Hematopoietic multipotent progenitor cell treated with erythropoietin and hydrocortisone succinate and interleukin-3 and kit ligand, for 6 days (in vitro differentiated cells): ENCODE measurements at regions not wholly inside any gene's neighbourhood (a gene's known extent, or its start where the extent isn't known, plus 50 kb on each side); places are given as distances from the start of the nearest gene placed in this dataset.

Experiments
- DNase-seq: peaks from one replicate; pipeline ENCODE4 v3.0.0-alpha.2; 2015

DNA sequence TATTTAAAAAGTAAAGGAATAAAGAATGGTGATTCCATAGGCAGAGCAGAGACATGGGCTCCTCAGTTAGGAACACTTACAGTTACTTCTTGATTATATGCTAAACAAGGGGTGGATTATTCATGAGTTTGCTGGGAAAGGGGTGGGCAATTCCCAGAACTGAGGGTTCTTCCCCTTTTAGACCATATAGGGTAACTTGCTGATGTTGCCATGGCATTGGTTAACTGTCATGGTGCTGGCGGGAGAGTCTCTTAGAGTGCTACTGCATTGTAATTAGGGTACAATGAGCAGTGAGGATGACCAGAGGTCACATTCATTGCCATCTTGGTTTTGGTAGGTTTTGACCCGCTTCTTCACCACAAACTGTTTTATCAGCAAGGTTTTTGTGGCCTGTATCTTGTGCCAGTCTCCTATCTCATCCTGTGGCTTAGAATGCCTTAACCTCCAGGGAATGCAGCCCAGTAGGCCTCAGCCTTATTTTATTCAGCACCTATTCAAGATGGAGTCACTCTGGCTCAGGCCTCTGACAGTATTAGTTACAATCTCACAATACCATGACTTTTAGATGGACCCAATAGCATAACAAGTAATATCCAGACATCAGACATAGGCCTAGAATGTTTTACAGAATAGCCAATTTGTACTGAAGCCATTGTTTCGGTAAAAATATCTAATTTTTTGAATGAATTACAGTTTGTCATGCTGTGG, 106.8 kb downstream of the ZBTB18 start:
- DNase-seq, result peak; percentile 4

- no peak for DNase-seq
Observed at GRCh38 chr1:244159646-244160045, 108.6 kb downstream of the ZBTB18 start.

- peak; percentile 5 for DNase-seq
Observed at GRCh38 chr1:244160455-244161235, 109.6 kb downstream of the ZBTB18 start.

DNA sequence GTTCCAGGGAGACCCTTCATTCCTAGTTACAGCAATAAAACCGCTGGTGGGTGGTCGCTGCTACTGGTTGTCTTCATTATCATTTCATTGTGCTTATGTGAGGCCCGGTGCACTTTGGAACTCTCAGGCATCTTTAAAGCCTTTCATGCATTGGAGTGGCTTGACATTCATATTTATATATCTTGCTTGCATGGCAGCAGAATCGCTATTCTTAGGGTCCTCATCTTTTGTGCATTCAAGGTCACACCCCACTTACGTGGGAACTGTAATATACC, 110.1 kb downstream of the ZBTB18 start:
- no peak for DNase-seq

DNA sequence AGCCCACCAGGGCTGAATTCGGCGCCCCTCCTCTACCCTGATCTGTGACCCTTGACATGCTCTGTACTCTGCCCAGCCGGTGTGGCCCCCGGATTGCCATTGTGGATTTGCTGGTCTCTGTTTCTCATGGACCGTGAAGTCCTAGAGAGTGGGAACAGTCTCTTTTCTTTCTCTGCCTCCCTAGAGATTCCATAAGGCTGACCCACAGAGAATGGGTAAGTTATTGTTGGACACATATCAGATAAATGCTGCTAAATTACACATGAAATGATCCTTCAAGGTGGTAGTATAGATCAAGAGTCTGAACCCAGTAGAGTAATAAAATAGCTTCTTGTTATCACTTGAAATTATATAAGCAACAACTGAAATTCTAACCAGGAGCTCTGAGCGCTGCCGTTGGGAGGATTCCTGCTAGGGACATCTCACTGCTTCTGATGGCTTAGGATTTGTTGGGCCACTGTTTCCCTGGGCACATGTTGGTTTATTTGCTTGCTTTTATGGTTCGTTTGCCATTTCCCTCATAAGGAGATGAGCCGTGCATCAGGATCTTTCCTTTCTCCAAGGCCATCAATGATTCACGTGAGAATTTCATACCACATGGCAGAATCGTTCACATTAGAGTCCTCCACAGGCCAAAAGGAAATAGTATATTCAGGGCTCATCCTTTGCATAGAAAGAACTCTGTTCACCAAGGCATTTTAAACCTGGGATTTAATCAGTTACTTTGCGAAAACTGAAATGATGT, 111.9 kb downstream of the ZBTB18 start:
- DNase-seq, result no peak

DNA sequence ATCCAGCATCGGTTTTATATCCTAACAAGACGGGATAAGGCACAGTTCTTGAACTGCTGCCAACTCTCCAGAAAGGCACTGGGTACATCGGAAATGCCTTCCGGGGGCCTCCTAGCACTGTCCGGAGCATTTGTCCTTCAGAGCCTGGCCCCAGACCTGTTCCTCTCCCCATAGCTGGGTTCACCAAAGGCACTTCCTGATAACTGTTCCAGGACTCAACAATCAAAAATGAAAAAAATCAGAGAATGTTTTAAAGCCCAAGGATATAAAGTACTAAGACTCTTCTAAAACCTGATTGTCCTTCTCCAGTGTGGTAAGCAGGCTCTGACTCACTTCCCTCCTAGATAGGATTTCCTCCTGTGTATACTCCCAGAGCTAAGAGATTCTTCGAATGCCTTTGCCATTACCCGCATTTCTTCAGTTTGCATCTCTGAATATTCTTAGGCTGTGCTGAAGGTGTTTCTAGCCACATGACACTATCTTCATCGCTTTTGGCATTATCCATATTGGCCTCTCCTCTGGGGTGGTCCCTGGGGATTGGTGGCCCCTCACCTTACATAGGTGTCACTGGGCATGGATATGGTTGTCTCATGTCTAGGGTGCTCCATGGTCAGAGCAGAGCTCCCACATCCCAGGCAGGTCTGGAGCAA, 112.9 kb downstream of the ZBTB18 start:
- DNase-seq, result no peak

DNA sequence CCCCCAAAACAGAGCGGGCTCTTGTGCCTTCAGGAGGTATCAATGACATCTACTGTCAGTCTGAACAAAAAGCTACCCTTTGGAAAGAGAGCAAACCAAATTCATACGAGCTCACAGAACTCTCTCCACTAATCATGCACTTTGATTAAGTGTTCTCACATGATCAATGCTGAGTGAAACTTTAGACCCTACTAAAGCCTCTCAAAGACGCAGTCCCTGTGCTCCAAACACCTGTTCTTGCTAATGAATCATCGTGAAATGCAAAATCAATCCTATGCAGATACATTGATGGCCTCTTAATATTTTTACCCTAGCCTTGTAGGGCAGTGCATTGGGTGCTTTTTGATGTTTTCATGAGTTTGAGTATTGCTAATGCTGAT, 113.4 kb downstream of the ZBTB18 start:
- no peak for DNase-seq

DNA sequence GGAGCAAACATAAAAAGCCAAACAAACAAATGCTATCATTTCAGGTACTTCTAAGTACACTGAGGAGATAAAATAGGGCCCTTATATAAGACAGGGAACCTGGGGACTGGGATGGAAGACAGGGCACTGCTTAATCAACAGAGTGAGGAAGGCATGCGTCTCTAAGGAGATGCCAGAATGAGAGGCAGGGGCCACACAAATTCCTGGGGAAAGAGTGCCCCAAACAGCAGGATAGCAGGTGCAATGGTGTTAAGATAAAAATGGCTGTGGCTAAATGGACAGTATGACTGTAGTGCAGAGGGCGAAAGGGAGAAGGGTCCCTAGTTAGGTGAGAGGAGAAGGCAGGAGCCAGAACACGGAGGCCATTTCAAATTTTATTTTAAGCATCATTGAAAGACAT, 113.9 kb downstream of the ZBTB18 start:
- DNase-seq, result no peak

- no peak for DNase-seq
Observed at GRCh38 chr1:244165701-244166100, 114.6 kb downstream of the ZBTB18 start.

DNA sequence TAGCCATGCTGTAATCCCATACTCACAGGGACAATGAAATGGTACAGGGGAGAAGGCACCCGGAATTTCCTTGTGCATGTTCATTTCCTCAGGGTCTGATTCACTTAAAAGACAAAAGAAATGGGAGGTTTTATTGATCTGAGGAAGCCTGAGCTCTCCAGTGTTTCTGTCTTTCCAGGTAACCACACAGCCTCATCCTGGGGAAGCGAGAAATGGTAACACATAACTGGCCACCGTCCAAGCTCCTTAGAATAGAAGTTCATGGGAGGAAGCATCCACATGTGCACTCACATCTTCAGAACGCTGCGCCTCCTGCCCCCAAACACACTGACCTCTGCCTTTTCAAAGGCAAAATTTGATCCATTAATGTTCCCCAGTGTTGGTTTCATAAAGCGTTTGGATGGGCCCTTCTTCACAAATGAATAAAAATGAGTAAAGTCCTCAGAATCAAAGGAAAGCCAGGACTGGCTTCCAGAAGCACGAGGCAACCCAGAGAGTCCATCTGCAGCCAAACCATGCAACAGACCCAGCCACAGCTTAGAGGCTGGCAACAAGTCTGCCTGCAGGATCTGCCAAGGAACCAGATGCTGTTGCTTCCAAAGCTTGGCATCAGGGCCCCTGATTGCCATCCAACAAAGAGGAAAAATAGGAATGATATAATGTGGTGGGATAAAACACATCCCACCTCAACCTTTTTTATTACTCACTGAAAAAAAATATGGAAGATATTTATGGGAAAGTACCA, 120.3 kb downstream of the ZBTB18 start:
- DNase-seq, result no peak

DNA sequence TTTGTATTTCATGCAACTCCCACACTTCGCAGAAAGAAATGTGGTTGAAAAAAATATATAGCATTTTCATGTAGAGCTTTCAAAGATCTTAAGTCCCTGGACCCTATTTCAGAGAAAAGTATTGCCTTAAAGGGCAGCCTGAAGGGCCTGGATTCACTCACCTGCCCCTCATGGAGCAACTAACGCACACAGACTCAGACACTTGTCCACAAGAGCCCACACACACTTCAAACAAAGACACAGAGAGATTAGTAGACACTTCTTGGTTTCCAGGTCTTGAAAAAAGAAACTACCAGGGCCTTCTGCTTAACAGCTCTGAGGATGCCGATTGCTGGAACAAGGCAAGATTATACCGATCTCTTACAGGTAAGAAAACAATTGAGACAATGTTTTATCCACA, 122.2 kb downstream of the ZBTB18 start:
- no peak for DNase-seq

GRCh38 chr1:244173769-244174168, 122.7 kb downstream of the ZBTB18 start:
- no peak for DNase-seq

DNA sequence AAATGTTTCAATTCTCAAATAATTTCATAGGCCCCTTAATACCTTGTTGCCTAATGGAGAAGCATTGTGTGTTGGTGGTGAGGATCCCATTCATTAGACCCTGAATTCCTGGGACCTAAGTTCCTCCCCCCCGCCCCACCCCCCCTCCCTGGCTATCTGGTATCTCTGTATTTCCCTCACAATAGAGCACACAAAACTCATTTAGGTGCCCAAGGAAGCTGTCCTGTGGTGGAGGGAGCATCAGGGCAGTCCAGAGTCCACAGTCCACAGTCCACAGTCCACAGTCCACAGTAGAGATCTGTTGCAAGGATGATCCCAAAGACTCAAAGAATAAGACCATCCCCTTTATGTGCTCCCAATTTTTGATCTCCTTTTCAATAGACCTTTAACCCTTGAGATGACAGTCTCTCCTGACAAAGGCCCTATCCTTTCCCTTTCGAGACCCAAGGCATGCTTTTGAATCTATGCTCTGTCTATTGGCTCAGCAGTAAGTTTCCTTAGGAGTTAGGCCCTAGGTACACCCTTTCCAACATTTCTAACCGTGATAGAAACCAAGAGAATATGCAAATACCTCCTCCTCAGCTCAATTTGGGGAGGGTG, 123.9 kb downstream of the ZBTB18 start:
- no peak for DNase-seq

DNA sequence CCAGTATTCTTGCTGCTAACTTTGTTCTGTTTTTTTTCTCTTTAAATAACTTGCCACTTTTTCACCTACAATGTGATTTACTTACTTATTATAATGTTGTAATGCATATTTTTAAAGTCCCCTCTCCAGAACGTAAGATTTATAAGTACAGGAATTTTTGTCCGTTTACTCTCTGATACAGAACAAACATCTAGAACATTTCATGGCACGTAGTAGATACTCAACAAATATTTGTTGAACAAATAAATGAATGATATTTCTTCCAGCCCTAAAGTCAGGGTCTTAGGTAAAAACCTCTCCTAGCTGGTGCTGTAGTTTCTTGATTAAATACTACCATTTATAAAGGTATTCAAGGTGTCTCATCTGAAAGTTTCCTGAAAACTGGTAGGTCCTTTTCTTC, 125.1 kb downstream of the ZBTB18 start:
- no peak for DNase-seq

DNA sequence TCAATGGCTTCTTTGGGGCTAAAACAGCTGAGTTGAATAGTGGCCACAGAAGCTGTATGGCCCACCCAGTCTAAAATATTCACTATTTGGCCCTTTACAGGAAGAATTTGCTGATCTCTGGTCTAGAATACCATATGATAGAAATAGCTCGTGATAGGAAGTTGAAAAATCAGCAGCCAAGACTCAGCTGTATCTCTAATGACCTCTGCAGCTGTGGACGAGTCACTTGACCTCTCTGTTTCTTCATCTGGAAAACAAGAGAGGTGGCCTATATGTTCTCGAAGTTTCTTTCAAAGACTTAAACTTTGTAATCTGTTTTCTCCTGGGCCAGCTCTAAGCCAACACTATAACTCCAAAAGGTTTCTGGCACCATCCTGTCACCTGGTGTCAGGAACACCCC, 129.2 kb downstream of the ZBTB18 start:
- no peak for DNase-seq

- DNase-seq, result no peak
Observed at GRCh38 chr1:244181867-244182266, 130.8 kb downstream of the ZBTB18 start.

- DNase-seq, result no peak
Observed at GRCh38 chr1:244183037-244183436, 132.0 kb downstream of the ZBTB18 start.

- DNase-seq, result no peak
Observed at GRCh38 chr1:244186372-244186771, 135.3 kb downstream of the ZBTB18 start.

DNA sequence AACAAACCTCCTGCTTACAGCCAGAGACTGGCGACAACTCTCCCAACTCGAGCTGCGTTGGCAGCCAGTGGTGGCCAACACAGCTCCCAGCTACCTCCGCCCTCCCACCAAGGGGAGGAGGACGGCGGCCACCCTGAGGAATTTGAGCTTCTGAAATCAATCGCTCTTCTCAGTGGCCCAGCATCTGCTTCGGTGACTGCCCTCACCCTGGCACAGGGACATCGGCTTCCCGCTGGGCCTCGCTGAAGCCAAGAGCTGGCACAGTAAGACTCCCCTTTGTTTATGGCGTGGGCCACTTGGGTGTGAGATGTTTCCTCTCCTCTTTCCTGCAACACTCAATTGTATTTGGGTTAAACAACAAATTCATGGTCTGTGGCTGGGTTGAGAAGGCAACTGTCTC, 136.2 kb downstream of the ZBTB18 start:
- DNase-seq, result no peak

GRCh38 chr1:244191581-244191980, 140.5 kb downstream of the ZBTB18 start:
- DNase-seq, result no peak

DNA sequence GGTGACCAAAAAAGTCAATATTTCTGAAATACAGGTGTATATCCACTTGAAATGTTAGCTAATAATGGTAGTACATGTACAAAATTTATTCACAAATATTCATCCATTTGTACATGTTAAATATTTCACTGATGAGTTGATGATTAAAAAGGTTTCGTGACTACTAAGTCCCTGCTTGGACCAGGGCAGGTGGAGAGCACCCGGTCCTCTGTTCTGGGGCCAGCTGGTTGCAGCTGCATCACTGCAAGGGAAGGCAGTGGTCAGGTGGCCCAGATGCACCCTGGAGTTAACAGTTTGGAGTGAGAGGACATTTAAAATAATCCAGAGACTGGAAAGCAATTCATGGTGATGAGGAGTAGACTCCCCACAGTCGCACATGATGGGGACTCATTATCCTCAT, 141.2 kb downstream of the ZBTB18 start:
- no peak for DNase-seq

DNA sequence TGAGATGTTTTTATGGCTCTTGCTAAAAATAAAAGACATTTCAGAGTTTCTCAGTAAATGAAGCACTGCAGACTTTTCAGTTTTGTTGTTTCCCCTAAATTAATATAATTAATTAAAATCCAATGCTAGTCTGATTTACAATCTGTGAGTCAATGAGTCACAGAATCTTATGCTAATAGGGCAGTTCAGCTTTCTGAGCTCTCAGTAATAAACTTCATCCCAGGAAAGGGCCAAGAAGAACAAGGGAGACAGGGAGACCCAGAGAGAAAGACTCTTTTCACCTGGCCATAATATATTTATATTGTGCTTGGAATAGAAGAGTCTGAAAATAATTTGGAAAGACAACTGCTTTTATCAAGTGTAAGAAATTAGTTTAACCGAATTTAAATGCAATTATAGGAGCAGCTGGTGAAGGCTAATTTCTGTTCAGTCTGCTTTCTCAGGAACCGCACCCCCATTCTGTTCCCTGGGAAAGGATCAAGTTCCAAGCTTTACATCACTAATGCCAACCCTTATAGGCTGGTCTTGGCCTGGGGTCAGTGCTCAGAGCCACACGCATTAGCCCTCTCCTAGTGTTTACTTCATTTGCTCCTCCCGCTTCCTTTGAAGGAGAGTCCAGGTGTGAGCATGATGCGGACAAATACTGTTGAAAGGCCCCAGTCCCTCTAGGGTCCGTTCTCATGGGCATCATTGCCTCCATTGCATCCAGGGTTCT, 145.6 kb downstream of the ZBTB18 start:
- no peak for DNase-seq
